Brain pericyte (primary cell): ENCODE measurements at regions not wholly inside any gene's neighbourhood (a gene's known extent, or its start where the extent isn't known, plus 50 kb on each side); places are given as distances from the start of the nearest gene placed in this dataset.
"Not testable (repeated sequence)": the region's sequence is repeated elsewhere in the genome, so short reads cannot be mapped to it uniquely, and the experiment has no call there.

ENCODE experiments used
- DNase-seq: peaks from one replicate; pipeline ENCODE4 v3.0.0-alpha.2; 2012; ENCODE audit warnings: low read depth, low spot score

- no peak for DNase-seq
Measured at GRCh38 chrX:52585892-52586291, 68.8 kb downstream of the SSX7 start.

- DNase-seq = no peak
Measured at GRCh38 chrX:52577464-52578173, 60.8 kb upstream of the XAGE1B start.

GRCh38 chrX:52576946-52577345 lies 60.1 kb upstream of the XAGE1B start:
- no peak for DNase-seq

- DNase-seq = no peak
Measured at GRCh38 chrX:52576474-52576873, 59.6 kb upstream of the XAGE1B start.

GRCh38 chrX:52574416-52575275 lies 57.8 kb upstream of the XAGE1B start:
- peak; percentile 3 for DNase-seq

- DNase-seq = not testable (repeated sequence)
Measured at GRCh38 chrX:52568146-52568545, 51.3 kb upstream of the XAGE1B start.
